Activated CD8-positive, alpha-beta memory T cell treated with anti-CD3 and anti-CD28 coated beads for 4 hours (primary cell): ENCODE measurements at regions not wholly inside any gene's neighbourhood (a gene's known extent, or its start where the extent isn't known, plus 50 kb on each side); places are given as distances from the start of the nearest gene placed in this dataset.

Source experiments
- DNase-seq, 2 donors: peaks; one replicate each; pipeline ENCODE4 v3.0.0-alpha.2; 2020; ENCODE audit warnings: low read depth in 2 of 2

- DNase-seq, result no peak
Observed at GRCh38 chr14:95413289-95414215, 93.8 kb upstream of the CLMN start.

GRCh38 chr14:95410838-95411237, 91.1 kb upstream of the CLMN start:
- DNase-seq, result no peak

DNA sequence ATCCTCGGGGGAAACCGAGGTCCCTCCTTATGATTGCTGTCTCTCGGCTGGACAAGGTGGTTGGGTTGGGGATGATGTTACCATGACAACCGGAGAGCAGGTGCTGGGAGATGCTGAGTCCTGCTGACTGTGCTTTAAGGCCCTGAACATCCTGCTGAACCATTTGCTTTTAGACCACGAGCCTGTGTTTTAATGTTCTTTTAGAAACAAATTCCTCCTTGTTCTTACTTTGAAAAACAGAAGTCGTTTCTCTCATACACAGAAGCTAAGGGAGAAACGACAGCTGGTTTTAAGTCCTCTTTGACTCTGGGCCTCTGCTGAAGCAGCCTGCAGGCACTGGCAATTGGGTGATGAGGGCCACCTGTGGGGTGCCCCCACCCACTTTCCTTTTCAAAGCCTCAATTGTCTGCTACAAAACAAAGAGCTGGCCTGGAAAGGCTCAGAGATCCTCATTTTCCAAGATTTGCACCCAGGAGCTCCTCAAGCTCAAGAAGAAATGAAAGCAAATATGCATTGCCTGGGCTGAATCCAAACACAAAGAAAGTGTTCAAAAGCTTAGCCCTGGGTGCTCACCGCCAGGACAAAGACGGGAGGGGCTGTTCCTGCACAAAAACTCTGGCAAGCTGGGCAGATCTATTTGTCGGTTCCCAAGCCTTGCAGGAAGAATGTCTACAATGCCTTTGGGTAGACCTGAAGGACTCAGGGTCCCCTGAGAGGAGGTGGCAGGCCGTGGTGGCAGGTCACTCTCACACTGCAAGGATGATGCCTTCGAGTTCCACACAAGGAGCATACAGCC, 90.0 kb upstream of the CLMN start:
- no peak for DNase-seq

GRCh38 chr14:95408731-95409476, 89.2 kb upstream of the CLMN start:
- no peak for DNase-seq

GRCh38 chr14:95407354-95407753, 87.6 kb upstream of the CLMN start:
- no peak for DNase-seq

- DNase-seq, result no peak
Observed at GRCh38 chr14:95406756-95407277, 87.1 kb upstream of the CLMN start.

- DNase-seq, result no peak
Observed at GRCh38 chr14:95404583-95404982, 84.9 kb upstream of the CLMN start.

- DNase-seq, result no peak
Observed at GRCh38 chr14:95402578-95402977, 82.9 kb upstream of the CLMN start.

GRCh38 chr14:95402176-95402575, 82.5 kb upstream of the CLMN start:
- no peak for DNase-seq

DNA sequence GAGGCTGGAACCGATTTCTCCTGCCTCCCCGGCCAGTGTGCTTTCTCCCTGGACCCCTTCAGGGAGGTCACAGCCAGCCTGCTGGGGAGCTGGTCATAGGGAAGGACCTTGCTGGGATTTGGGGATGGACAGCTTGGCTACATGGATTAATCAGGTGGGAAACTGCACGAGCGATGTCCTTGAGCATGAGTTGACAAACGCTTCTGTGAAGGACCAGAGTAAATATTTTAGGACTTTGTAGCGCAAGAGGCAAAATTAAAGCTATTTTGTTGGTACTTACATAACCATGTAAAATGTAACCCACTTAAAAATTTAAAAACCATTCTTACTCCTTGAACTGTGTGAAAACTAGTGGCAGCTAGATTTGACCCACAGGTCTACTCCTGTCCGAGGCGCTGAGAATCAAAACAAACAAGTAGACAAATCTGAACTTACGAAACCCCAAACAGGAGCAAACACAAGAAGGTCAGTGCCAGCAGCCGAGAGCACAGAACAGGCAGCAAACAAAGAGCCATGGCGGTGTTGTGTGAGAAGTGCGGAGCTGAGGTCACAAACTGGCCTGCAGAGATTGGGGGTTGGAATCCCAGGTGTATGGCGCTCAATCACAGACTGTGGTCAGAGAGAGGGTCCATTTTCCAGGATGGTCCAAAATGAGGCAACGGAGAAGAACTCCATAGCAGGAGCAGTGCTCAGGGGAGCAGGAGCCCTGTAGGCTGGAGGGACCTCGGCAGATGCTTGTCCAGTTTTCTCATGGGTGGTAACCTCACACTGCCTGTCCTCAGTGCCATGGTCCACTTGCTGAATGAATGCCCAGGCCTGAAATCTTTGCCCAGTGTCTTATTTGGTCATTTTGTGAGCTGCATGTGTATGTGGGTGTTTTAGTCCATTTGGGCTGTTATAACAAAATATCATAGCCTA, 79.2 kb upstream of the CLMN start:
- no peak for DNase-seq

DNA sequence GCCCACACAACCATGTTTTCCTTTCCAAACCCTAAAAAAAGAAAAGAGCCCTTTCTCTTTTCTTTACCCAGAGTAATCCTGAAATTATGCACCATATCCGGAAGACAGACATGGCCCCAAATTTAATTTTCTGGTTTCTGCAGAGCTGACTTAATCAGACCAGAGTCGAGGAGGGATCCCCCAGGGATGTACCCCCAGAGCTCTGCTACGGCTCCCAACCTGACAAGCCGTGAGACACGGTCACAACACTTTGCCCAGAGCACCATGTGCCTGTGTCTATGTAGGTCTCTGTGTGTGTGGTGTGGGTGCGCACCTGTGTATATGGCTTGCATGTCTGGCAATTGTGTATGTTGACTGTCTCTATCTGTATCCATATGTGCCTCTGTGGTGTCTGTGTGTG, 77.6 kb upstream of the CLMN start:
- DNase-seq, result no peak

DNA sequence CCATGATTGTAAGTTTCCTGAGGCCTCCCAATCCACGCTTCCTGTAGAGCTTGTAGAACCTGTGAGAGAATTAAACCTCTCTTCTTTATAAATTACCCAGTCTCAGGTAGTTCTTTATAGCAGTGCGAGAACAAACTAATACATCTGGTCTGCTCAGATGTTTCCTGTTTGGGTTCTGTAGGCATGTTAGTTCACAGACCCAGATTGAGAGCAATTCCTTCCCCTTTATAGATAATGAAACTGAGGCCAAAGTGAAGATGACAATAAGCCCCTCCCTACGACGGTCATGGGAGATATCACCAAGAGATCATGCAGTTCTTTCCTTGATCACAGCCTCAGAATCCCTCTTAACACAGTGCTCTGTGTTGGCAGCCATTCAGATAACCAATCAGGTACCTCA, 76.5 kb upstream of the CLMN start:
- no peak for DNase-seq

DNA sequence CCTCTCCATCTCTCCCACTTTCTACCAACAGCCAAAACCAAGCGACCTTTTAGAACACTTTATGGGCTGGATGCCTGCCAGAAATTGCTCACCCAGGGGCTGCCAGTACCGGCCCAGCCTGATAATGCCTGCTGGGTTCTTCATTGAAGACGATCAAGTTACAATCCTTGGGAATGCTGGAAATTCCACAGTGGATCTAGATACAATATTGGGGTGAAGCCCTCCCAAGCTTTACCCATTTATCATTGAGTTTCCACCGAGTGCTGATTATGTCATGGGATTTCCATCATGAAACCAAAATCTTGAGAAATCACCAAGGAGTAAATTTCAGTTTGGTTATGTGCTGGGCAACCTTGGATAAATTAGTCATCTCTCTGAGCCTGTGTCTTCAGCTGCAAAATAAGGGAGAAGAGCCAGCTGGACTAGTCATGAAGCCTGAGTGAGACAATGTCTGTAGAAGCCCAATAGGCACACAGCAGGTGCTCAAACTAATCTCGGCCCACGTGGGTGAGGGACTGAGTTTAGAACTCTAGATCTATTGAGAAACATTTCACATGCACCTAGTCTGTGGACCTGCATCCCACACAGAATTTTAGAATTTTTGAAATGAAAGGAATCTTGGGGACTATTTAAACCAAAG, 75.5 kb upstream of the CLMN start:
- DNase-seq, result no peak

DNA sequence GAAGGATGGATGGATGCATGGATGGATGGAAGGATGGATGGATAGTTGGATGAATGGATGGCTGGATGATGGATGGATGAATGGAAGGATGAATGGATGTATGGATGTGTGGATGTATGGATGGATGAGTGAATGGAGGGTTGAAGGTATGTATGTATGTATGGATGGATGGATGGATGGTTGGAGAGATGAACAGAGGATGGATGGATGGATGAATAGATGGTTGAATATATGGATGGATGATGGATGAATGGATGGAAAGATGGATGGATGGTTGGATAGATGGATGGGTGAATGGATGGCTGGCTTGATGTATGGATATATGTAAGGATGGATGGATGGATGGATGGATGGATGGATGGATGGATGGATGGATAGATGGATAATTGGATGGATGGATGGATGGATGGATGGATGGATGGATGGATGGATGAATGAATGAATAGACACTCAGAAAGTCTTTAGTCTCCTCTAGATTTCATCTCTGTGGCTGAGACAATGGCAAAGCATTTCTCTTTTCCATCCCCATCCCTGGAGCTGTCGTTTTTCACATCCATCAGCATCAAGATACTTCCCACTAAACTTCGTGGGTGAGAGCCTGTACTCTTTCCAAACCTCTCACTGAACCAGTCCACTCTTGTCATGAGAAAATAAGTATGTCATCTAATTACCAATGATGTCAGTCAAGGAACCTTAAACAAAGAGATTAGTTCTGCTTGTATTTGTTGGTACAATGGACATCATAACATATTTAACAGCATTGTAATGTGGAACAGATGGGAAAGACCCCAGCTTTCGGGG, 74.8 kb upstream of the CLMN start:
- DNase-seq, result no peak

GRCh38 chr14:95392841-95393240, 73.1 kb upstream of the CLMN start:
- DNase-seq, result no peak

DNA sequence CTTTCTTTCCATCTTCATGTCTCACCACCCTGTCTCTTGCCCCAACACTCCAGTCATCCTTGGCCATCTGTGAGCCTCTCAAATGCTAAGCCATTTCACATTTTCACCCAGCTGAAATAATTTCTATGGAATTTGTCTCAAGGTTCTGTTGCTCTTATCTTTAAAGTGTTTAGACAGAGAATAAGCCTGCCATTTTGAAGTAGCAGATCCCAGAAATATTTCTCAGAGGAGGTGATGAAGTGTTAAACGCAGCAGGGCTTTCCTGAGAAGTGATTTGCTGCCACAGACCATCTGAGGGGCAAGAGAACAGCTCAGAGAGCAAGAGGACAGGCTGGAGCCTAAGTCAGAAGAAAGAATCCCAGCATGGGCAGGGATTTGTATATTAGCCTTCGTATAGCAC, 71.6 kb upstream of the CLMN start:
- no peak for DNase-seq

- no peak for DNase-seq
Observed at GRCh38 chr14:95389471-95390011, 69.8 kb upstream of the CLMN start.

- no peak for DNase-seq
Observed at GRCh38 chr14:95388699-95389098, 69.0 kb upstream of the CLMN start.

DNA sequence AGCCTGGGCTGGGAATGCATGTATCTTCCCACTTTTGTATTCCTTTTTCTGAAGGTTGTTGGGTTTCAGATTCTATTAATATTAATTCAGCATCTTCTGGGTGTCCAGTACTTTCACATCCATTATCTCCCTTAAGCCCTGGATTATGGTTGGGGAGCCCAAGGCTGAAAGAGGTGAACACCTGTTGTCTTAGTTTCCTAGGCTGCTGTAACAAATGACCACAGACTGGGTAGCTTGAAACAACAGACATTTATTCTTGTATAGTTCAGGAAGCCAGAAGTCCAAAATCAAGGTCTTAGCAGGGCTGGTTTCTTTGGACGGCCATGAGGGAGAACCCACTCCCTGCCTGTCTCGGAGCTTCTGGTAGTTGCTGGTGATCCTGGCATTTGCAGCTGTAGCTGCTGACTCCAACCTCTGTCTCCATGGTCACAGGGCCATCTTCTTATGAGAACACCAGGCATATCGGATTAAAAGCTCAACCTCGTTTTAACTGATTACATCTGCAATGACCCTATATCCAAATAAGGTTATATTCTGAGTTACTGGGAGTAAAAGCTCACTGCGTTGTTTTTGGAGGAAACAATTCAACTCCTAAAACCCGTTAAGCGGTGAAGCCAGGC, 68.2 kb upstream of the CLMN start:
- DNase-seq, result no peak
